GM19455 (cell line): ENCODE measurements at regions not wholly inside any gene's neighbourhood (a gene's known extent, or its start where the extent isn't known, plus 50 kb on each side); places are given as distances from the start of the nearest gene placed in this dataset.

Source experiments
- ATAC-seq: cut with Tn5 transposase; IDR thresholded peaks from one replicate; pipeline ENCODE4 v1.9.1; 2021; ENCODE audit not compliant: unreplicated experiment

GRCh38 chr6:67300430-67301040, 1334.5 kb upstream of the ADGRB3 start:
- no peak for ATAC-seq

- no peak for ATAC-seq
These were observed 1342.9 kb upstream of the ADGRB3 start for GRCh38 chr6:67292169-67292568.

GRCh38 chr6:67287566-67287965, 1347.5 kb upstream of the ADGRB3 start:
- no peak for ATAC-seq

DNA sequence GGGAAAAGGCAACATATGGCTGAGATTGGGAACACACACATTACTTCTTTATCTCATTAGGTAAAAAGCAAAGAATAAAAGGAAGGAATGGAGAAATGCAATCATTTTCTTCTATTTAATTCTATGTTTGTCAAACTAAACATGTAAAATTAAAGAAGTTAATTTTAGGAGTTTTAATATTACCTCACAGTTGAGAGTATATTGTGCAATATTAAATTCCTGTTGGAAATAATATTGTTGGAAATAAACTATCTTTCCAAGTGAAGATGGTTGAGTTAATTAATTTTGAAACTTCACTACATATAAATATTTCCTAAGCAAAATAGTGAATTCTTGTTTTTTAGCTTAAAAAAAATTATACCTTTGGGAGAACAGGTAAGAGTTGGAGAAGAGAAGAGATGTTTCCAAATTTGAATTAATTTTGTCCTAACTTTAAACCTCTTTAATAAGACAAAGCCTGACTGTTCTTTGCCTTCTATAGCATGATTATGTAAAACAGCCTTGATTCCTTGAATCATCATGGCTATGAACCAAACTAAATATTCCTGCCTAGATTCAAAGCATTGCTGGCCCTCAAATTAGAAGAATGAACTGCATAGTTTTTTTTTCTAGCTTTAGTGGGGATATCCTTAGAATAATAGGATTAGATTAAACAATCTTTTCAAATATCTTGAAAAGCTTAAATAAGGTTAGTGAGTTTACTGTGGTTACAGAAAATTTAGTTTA, 1349.1 kb upstream of the ADGRB3 start:
- no peak for ATAC-seq

GRCh38 chr6:67277312-67277711, 1357.8 kb upstream of the ADGRB3 start:
- ATAC-seq, result no peak

DNA sequence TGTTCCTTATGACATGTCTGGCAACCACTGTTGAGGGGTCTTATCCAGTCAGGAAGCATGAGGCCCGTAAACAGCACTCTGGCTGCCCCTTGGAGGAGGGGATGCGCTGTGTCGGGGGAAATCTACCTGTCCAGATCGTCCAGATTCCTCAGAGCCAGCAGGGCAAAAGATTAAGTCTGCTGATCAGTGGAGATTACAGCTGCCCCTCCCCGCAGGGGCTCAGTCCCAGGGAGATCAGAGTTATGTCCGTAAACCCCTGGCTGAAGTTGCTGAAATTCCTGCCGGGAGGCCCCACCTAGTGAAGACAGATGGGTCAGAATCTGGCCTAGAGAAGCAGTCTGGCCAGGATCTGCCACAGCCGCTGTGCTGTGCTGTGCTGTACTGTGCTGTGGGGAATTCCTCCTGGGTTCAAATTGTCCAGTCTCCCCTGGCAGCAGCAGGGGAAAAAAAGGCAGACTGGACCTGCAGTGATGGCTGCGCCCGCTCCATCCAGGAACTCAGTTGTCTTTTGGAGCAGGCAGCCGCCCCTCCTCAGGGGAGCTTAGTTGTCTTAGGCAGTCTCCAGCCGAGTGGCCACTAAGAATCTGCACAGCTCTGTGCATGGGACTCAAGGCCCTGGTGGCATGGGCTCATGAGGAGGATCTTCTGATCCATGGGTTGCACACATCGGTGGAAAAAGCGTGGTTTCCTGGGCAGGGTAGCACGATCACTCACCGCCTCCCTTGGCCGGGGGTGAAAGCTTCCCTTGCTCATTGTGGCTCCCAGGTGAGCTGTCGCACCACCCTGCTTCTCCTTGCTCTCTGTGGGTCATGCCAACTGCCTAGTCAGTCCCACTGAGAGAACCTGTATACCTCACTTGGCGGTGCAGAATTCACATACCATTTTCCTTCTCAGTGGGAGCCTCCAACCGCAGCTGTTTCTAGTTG, 1368.8 kb upstream of the ADGRB3 start:
- ATAC-seq, result no peak

DNA sequence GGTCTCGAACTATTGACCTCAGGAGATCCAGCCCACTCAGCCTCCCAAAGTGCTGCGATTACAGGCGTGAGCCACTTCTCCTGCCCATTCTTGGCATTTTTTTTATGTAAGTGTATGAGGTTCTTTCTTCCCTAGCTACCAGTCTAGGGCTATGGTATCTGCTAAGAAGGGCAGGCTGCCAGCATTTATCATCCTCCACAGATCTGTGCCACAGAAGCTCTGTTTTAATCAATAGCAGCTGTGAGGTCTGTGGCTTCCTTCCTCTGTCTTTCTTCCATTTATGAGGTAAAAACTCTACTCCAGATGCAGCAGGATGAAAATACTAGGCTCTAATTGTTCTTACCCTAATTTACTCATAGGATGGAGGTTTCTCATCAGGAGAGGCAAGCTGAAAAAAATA, 1382.4 kb upstream of the ADGRB3 start:
- ATAC-seq, result no peak

- ATAC-seq, result no peak
These were observed 1387.0 kb upstream of the ADGRB3 start for GRCh38 chr6:67248077-67248476.

DNA sequence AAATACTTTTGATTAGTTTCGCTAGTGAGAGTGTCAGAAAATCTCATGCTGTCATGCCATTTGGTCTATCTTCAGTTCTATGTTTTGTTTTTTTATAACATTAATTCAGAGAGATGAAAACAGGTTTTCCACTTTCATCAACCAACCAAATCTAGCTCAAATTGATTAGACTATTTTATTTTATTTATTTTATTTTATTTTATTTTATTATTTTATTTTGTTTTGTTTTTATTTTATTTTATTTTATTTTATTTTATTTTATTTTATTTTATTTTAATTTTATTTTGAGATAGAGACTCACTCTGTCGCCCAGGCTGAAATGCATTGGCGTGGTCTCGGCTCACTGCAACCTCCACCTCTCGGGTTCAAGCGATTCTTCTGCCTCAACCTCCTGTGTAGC, 1391.0 kb upstream of the ADGRB3 start:
- no peak for ATAC-seq

GRCh38 chr6:67237277-67237676, 1397.8 kb upstream of the ADGRB3 start:
- no peak for ATAC-seq

- ATAC-seq, result no peak
These were observed 1404.0 kb upstream of the ADGRB3 start for GRCh38 chr6:67231092-67231491.

GRCh38 chr6:67224989-67225388, 1410.1 kb upstream of the ADGRB3 start:
- ATAC-seq, result no peak

DNA sequence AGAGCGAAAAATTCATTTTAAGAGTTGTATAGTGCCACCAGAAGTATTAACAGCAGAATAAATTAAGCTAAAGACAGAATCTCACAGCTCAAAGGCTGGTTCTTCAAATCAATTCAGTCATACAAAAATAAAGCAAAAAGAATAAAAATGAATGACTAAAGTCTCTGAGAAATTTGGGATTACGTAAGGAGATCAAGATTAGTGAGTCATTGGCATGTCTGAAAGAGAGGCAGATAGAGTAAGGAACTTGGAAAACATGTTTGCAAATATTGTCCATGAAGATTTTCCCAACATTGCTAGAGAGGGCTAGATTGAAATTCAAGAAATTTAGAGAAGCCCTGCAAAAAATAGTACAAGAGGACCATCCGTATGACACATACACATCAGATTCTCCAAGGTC, 1413.9 kb upstream of the ADGRB3 start:
- ATAC-seq, result no peak

DNA sequence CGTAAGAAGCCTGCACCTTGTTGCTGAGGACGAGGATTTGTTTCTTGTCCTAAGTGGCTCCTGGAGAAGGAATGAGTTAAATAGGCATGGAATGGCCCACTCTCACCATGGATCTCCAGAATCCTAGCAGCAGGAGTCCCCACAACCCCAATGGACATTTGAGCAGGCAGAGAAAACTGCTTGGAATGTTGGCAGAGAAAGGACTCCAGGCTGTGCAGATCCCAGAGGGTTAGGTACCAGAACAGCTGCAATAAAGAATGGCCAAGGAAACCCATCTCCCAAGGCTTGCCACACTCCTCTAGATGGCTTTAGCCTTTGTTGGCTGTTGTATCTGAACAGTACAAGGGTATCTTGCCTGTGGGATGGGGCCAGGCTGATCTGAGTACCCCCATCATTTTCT, 1415.7 kb upstream of the ADGRB3 start:
- ATAC-seq, result no peak

DNA sequence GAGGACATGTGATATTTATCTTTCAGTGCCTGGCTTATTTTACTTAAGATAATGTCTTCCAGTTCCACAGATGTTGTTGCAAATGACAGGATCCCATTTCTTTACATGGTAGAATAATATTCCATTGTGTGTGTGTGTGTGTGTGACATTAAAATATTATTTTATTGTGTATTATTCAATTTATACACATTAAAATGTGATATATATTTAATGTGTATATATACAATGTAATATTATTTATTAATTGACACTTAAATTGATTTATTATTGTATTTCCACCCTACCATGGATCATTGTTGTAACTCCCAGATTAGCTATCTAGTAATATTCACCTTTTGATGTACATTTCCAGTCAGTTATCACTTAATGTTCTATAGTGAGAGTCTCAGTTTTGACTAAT, 1422.5 kb upstream of the ADGRB3 start:
- ATAC-seq, result no peak

DNA sequence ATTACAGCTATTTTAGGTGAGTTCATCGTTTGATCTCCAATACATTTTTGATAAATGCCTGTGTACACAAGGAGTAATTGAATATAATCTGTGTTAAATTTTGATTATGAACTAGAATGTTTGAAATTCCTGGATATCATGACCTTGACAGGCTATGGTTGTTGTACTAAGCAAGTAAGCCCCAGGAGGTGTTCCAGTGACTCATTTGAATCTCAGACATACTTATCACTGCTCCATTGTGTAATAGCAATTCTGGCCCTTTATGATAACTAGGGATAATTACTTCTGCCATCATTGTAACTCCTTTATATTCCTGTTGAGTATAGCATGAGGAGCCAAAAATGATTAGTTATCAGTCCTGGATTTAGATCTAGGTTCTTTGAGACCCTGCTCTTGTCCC, 1424.6 kb upstream of the ADGRB3 start:
- ATAC-seq, result no peak

GRCh38 chr6:67201563-67201962, 1433.5 kb upstream of the ADGRB3 start:
- ATAC-seq, result no peak

GRCh38 chr6:67200626-67201403, 1434.3 kb upstream of the ADGRB3 start:
- no peak for ATAC-seq

- ATAC-seq, result no peak
These were observed 1435.7 kb upstream of the ADGRB3 start for GRCh38 chr6:67199425-67199824.

DNA sequence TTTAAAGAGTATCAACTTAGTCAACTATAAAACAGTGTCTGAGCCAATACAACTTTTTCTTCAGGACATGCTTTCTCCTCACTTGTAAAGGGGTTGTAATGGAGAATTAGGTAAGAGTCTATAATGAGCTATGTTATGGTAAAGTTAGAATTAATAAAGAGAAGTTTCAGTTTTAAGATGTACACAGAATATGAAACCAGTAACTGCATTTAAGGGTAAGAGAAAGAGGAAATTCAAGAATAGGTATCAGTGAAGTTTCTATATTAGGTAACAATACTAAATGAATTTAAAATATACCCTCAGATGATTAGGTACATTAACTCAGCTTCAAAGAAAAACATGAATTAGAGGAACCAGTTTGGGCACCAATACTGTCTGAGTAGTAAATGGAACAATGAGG, 1444.3 kb upstream of the ADGRB3 start:
- no peak for ATAC-seq

DNA sequence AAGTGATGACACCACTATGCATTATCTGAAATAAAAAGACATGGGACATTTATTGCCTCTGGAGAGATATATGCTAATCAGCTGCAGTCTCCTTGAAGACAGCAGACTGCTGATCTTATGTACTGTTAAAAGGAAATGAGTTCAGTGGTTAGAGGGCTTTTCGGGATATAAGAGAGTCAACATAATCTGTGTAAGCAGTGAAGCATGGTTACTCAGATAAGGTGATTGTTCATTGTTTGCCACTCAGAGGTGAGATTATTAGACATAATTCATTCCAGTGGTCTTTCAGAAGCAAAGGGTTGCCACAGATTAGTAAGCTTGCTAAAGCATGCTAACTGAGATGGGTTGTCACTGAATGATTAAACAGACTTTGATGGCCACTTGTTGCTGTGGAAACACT, 1450.7 kb upstream of the ADGRB3 start:
- ATAC-seq, result no peak
